A673 (cell line): ENCODE measurements at regions not wholly inside any gene's neighbourhood (a gene's known extent, or its start where the extent isn't known, plus 50 kb on each side); places are given as distances from the start of the nearest gene placed in this dataset.

ENCODE experiments used
- BruUV-seq: library from RNA; stranded (reverse); fragments of 400-500 nt; replicated peaks from 2 replicates; lab custom pipeline; 2021; lab: Mats Ljungman, UMichigan
- CTCF ChIA-PET: fragments of 300-600 bp; sonication (Branson Sonifier 250); formaldehyde crosslinking; loops from one replicate; lab custom pipeline; 2022; ENCODE audit warnings: antibody characterized with exemption; lab: Charles Lee
- POLR2A ChIA-PET: fragments of 300-600 bp; sonication (Branson Sonifier 250); formaldehyde crosslinking; loops from one replicate; lab custom pipeline; 2022; ENCODE audit warnings: antibody characterized with exemption; ENCODE audit not compliant: low non-redundant PET; lab: Charles Lee
- DNase-seq: peaks from one replicate; pipeline ENCODE4 v3.0.0-alpha.2; 2015; ENCODE audit warnings: low spot score
- H3K27ac ChIP-seq: fragments of 200-600 bp; sonication (generic); 2 replicates; pipeline ENCODE4 v1.5.1; 2016; ENCODE audit warnings: mixed run types, low read depth, mild to moderate bottlenecking, mixed read lengths, antibody characterized with exemption, low read length; ENCODE audit not compliant: poor library complexity, severe bottlenecking
- H3K27me3 ChIP-seq: fragments of 200-600 bp; sonication (generic); replicated peaks from 2 replicates; pipeline ENCODE4 v1.6.1; 2017; ENCODE audit warnings: mixed run types, low read depth, mild to moderate bottlenecking, mixed read lengths, antibody characterized with exemption, low read length; ENCODE audit not compliant: insufficient read depth, poor library complexity
- H3K36me3 ChIP-seq: fragments of 200-600 bp; sonication (generic); 2 replicates; pipeline ENCODE4 v1.6.1; 2016; ENCODE audit warnings: mixed run types, mild to moderate bottlenecking, mixed read lengths, antibody characterized with exemption, low read length; ENCODE audit not compliant: insufficient read depth, poor library complexity, severe bottlenecking
- H3K4me1 ChIP-seq: fragments of 200-600 bp; sonication (generic); 2 replicates; pipeline ENCODE4 v1.6.1; 2017; ENCODE audit warnings: mixed run types, mild to moderate bottlenecking, mixed read lengths, antibody characterized with exemption, low read length; ENCODE audit not compliant: insufficient read depth, poor library complexity, severe bottlenecking
- H3K4me3 ChIP-seq: fragments of 200-600 bp; sonication (generic); 2 replicates; pipeline ENCODE4 v1.5.1; 2016; ENCODE audit warnings: low read depth, mixed run types, mild to moderate bottlenecking, mixed read lengths, low read length; ENCODE audit not compliant: poor library complexity, severe bottlenecking
- H3K9me3 ChIP-seq: fragments of 200-600 bp; sonication (generic); 2 replicates; pipeline ENCODE4 v1.6.1; 2016; ENCODE audit warnings: mixed run types, low read depth, mild to moderate bottlenecking, mixed read lengths, antibody characterized with exemption, low read length; ENCODE audit not compliant: poor library complexity, severe bottlenecking
- EZH2 ChIP-seq: fragments of 200-600 bp; sonication (generic); IDR thresholded peaks from 2 replicates; pipeline ENCODE4 v1.6.1; 2017; ENCODE audit warnings: borderline replicate concordance, low read depth, mild to moderate bottlenecking, mixed read lengths, antibody characterized with exemption, low read length; ENCODE audit not compliant: poor library complexity, severe bottlenecking
- intact Hi-C: fragments of 100-400 bp; cut with micrococcal nuclease; formaldehyde crosslinking; loops from one replicate; pipeline ENCODE4 v1.10.0; 2022; ENCODE audit not compliant: unreplicated experiment
- TF ChIP-seq, protein P1 (sequence below): fragments of 300-800, 200-600 bp; sonication (generic); conservative IDR thresholded peaks from 2 replicates; pipeline ENCODE4 v1.5.1; 2017; ENCODE audit warnings: low read depth, mild to moderate bottlenecking, antibody characterized with exemption, low read length, moderate library complexity, mixed read lengths

DNA sequence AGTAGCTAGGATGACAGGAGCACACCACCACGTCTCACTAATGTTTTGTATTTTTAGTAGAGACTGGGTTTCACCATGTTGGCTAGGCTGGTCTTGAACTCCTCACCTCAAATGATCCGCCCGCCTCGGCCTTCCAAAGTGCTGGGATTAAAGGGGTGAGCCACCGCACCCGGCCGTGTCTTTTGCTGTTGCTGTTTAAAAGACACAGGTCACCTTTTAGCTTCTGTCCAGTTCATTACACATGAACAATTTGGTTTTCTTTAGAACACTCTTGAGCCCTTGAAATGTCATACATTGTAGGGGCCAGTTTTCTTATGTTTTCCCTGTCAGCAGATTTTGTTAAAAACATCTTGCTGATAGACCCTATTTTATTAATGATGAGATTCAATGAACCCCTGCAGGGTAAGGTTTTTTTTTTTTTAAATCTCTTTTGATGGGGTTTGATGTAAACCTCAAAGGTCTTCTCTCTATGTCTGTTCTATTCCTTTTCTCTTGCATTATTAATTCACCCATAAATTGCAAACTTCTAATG lies 61.0 kb upstream of the AGPS start:
- no TSS peak for BruUV-seq
- POLR2A ChIA-PET, result interaction anchor here (0.6 kb wide), 1 partner anchor 68 kb away, joined by 4 read pairs; no protein-coding TSS in a partner anchor
- H3K36me3 ChIP-seq, result no peaks in the 10 kb centered on the region
- CTCF ChIA-PET, result interaction anchor here (0.7 kb wide), 2 partner anchors 49 to 177 kb away, joined by 4 to 5 read pairs; no protein-coding TSS in a partner anchor
- H3K4me1 ChIP-seq, result peaks cover 18% of the 10 kb centered on the region
- DNase-seq, result no peak
- intact Hi-C loops, result loop anchor here (5.0 kb wide), 1 partner anchor 69 kb away; the partner anchor contains the start of gene NFE2L2
- no peaks in the 10 kb centered on the region for H3K27me3 ChIP-seq
- H3K27ac ChIP-seq, result no peak overlapping the region
- TF ChIP-seq EZH2, result no peak
- TF ChIP-seq, protein P1, sequence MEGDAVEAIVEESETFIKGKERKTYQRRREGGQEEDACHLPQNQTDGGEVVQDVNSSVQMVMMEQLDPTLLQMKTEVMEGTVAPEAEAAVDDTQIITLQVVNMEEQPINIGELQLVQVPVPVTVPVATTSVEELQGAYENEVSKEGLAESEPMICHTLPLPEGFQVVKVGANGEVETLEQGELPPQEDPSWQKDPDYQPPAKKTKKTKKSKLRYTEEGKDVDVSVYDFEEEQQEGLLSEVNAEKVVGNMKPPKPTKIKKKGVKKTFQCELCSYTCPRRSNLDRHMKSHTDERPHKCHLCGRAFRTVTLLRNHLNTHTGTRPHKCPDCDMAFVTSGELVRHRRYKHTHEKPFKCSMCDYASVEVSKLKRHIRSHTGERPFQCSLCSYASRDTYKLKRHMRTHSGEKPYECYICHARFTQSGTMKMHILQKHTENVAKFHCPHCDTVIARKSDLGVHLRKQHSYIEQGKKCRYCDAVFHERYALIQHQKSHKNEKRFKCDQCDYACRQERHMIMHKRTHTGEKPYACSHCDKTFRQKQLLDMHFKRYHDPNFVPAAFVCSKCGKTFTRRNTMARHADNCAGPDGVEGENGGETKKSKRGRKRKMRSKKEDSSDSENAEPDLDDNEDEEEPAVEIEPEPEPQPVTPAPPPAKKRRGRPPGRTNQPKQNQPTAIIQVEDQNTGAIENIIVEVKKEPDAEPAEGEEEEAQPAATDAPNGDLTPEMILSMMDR, result no peak
- H3K4me3 ChIP-seq, result no peak overlapping the region
- H3K9me3 ChIP-seq, result no peaks in the 10 kb centered on the region

DNA sequence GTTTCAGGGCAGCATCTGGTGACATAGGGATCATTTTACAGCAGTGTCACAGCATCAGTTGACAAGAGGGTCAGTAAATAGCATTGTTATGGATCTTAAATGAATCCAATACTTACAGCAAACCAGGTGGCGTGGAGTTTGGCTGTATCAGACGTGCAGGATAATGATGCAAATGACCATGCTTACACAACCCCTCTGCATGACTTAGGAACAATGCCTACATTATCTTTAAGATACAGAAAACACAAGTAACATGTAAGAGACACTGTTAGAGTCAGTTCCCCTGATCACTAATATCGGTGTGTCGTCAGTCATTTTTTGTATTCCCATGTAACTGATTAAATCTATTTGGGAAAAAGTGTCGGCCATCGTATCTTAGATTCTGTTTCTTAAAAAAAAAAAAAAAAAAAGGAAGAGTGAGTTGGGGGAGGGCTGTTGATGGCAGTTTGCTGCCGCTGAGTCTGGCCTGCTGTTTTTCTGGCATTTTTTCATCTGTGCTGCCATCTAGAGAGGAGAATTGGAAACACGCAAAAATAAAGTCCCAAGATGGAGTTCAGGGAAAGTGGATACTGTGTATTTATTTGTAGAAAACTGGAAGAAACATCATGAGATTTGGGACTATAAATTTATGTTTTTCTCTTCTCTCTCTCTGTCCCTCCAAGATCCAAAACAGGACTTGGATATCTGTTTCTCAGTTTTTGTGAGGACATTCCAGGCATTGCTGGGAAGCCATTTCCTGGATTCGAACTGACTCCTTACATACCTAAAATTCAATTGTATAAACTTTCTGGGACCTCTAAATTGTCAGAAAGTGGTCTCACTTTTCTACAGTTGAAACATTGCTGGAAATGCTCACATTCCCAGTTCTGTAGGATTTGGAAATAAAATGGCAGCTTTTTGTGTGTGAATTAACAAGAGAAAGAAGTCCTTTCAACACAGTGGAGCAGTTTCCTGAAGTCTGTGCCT lies 60.3 kb upstream of the AGPS start:
- Histone ChIP-seq H3K27ac (peak overlapping the region; percentile 6), H3K36me3 (no peaks in the 10 kb centered on the region), H3K4me1 (peaks cover 18% of the 10 kb centered on the region), H3K9me3 (no peaks in the 10 kb centered on the region), H3K4me3 (no peak overlapping the region), H3K27me3 (no peaks in the 10 kb centered on the region)
- no peak for TF ChIP-seq EZH2
- TF ChIP-seq, protein P1, result peak; percentile 81
- intact Hi-C loops, result loop anchor here (1.0 to 5.0 kb wide), 2 partner anchors 70 to 168 kb away; partner anchors contain the start of gene NFE2L2
- BruUV-seq, result no TSS peak
- ChIA-PET POLR2A (interaction anchor here (0.6 kb wide), 1 partner anchor 68 kb away, joined by 4 read pairs; no protein-coding TSS in a partner anchor), CTCF (interaction anchor here (2.2 kb wide), 1 partner anchor 168 kb away, joined by 12 read pairs; no protein-coding TSS in a partner anchor)
- peak; percentile 83 for DNase-seq

DNA sequence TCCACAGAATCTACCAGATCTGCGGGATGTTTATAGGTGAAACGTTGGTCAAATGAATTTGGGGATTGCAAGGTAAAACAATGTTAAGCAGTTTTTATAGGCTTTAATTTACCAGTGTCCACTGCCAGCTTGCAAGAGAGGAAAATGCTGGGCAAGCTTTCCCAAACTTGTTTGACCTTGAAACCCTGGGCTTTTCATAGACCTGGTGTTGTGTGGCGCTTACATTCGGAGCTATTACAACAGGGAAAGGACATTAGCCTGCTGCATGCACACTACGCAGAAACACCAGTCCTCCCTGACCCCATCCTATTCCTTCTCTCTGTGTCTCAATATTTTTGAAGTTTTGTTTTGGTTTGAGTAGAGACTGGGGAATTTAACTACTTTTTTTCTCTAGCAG lies 59.6 kb upstream of the AGPS start:
- intact Hi-C loops, result loop anchor here (1.0 to 5.0 kb wide), 2 partner anchors 71 to 169 kb away; partner anchors contain the start of gene NFE2L2
- H3K4me1 ChIP-seq, result peaks cover 18% of the 10 kb centered on the region
- no peaks in the 10 kb centered on the region for H3K9me3 ChIP-seq
- H3K4me3 ChIP-seq, result no peak overlapping the region
- no peaks in the 10 kb centered on the region for H3K27me3 ChIP-seq
- CTCF ChIA-PET, result interaction anchor here (2.2 kb wide), 1 partner anchor 168 kb away, joined by 12 read pairs; no protein-coding TSS in a partner anchor
- BruUV-seq, result no TSS peak
- DNase-seq, result no peak
- no peaks in the 10 kb centered on the region for H3K36me3 ChIP-seq
- no peak for TF ChIP-seq EZH2
- TF ChIP-seq, protein P1, result no peak
- POLR2A ChIA-PET, result no interaction called here
- peak overlapping the region; percentile 6 for H3K27ac ChIP-seq
